H9 (cell line): ENCODE measurements at regions not wholly inside any gene's neighbourhood (a gene's known extent, or its start where the extent isn't known, plus 50 kb on each side); places are given as distances from the start of the nearest gene placed in this dataset.

ENCODE experiments used
- DNase-seq: peaks from one replicate; pipeline ENCODE4 v3.0.0-alpha.2; 2017
- H2AFZ ChIP-seq: one replicate; pipeline ENCODE4 v1.6.1; 2013; ENCODE audit warnings: mild to moderate bottlenecking, low read length, control low read depth, moderate library complexity
- H2AK5ac ChIP-seq: 2 replicates; pipeline ENCODE4 v1.6.1; 2013; ENCODE audit warnings: low read length, control low read depth, mixed read lengths; ENCODE audit not compliant: insufficient read length
- H2BK120ac ChIP-seq: one replicate; pipeline ENCODE4 v1.6.1; 2013; ENCODE audit warnings: low read depth, mild to moderate bottlenecking, low read length, control low read depth, inconsistent platforms; ENCODE audit not compliant: poor library complexity, severe bottlenecking
- H2BK12ac ChIP-seq: 2 replicates; pipeline ENCODE4 v1.6.1; 2013; ENCODE audit warnings: low read length, control low read depth, mixed read lengths, low read depth; ENCODE audit not compliant: insufficient read length
- H2BK15ac ChIP-seq: 2 replicates; pipeline ENCODE4 v1.6.1; 2013; ENCODE audit warnings: low read depth, low read length, control low read depth
- H2BK20ac ChIP-seq: one replicate; pipeline ENCODE4 v1.6.1; 2013; ENCODE audit warnings: low read depth, mild to moderate bottlenecking, low read length, control low read depth, inconsistent platforms; ENCODE audit not compliant: poor library complexity, severe bottlenecking
- H2BK5ac ChIP-seq: 2 replicates; pipeline ENCODE4 v1.6.1; 2013; ENCODE audit warnings: low read length, control low read depth, mixed read lengths; ENCODE audit not compliant: insufficient read length
- H3K14ac ChIP-seq: 2 replicates; pipeline ENCODE4 v1.6.1; 2013; ENCODE audit warnings: low read length, control low read depth; ENCODE audit not compliant: insufficient read depth
- H3K18ac ChIP-seq: 2 replicates; pipeline ENCODE4 v1.6.1; 2013; ENCODE audit warnings: low read depth, mild to moderate bottlenecking, mixed read lengths, low read length, control low read depth; ENCODE audit not compliant: insufficient read length
- H3K23ac ChIP-seq: 2 replicates; pipeline ENCODE4 v1.6.1; 2013; ENCODE audit warnings: low read length, control low read depth, mixed read lengths, low read depth; ENCODE audit not compliant: insufficient read length
- H3K23me2 ChIP-seq: 2 replicates; pipeline ENCODE4 v1.6.1; 2013; ENCODE audit warnings: low read depth, mild to moderate bottlenecking, mixed read lengths, low read length, control low read depth; ENCODE audit not compliant: insufficient read length, poor library complexity, severe bottlenecking
- H3K27ac ChIP-seq: 2 replicates; pipeline ENCODE4 v1.5.1; 2013; ENCODE audit warnings: low read length, control low read depth, mixed read lengths, low read depth; ENCODE audit not compliant: insufficient read length
- H3K27me3 ChIP-seq: 2 replicates; pipeline ENCODE4 v1.6.1; 2013; ENCODE audit warnings: low read length, control low read depth, inconsistent platforms; ENCODE audit not compliant: insufficient read depth
- H3K4ac ChIP-seq: 2 replicates; pipeline ENCODE4 v1.6.1; 2013; ENCODE audit warnings: low read depth, mild to moderate bottlenecking, control low read depth, inconsistent platforms, low read length, moderate library complexity
- H3K4me1 ChIP-seq: 2 replicates; pipeline ENCODE4 v1.6.1; 2013; ENCODE audit warnings: low read length, control low read depth, inconsistent platforms; ENCODE audit not compliant: insufficient read depth
- H3K4me2 ChIP-seq: 2 replicates; pipeline ENCODE4 v1.6.1; 2013; ENCODE audit warnings: low read length, control low read depth, mixed read lengths; ENCODE audit not compliant: insufficient read length, insufficient read depth
- H3K56ac ChIP-seq: 2 replicates; pipeline ENCODE4 v1.6.1; 2013; ENCODE audit warnings: low read depth, mild to moderate bottlenecking, mixed read lengths, low read length, control low read depth; ENCODE audit not compliant: insufficient read length
- H3K79me1 ChIP-seq: 2 replicates; pipeline ENCODE4 v1.6.1; 2013; ENCODE audit warnings: low read depth, mild to moderate bottlenecking, moderate library complexity, low read length, control low read depth, inconsistent platforms; ENCODE audit not compliant: insufficient read depth, poor library complexity, severe bottlenecking
- H3K79me2 ChIP-seq: 2 replicates; pipeline ENCODE4 v1.6.1; 2013; ENCODE audit warnings: low read length, control low read depth, inconsistent platforms; ENCODE audit not compliant: insufficient read depth
- H3K9ac ChIP-seq: 2 replicates; pipeline ENCODE4 v1.6.1; 2013; ENCODE audit warnings: low read length, control low read depth, mixed read lengths; ENCODE audit not compliant: insufficient read length; ENCODE audit errors: extremely low read depth
- H3K9me3 ChIP-seq: one replicate; pipeline ENCODE4 v1.6.1; 2013; ENCODE audit warnings: low read depth, low read length, inconsistent platforms; ENCODE audit not compliant: control insufficient read depth
- H3T11ph ChIP-seq: one replicate; pipeline ENCODE4 v1.6.1; 2013; ENCODE audit warnings: mild to moderate bottlenecking, low read length, control low read depth, inconsistent platforms
- H4K20me1 ChIP-seq: one replicate; pipeline ENCODE4 v1.6.1; 2013; ENCODE audit not compliant: control insufficient read depth, insufficient read length, insufficient read depth
- H4K5ac ChIP-seq: 2 replicates; pipeline ENCODE4 v1.6.1; 2013; ENCODE audit warnings: low read depth, mild to moderate bottlenecking, mixed read lengths, low read length, control low read depth; ENCODE audit not compliant: insufficient read length
- H4K8ac ChIP-seq: replicated peaks from 2 replicates; pipeline ENCODE4 v1.6.1; 2013; ENCODE audit warnings: low read length, control low read depth, mixed read lengths, low read depth; ENCODE audit not compliant: insufficient read length
- H4K91ac ChIP-seq: 2 replicates; pipeline ENCODE4 v1.6.1; 2013; ENCODE audit warnings: low read depth, mild to moderate bottlenecking, moderate library complexity, mixed read lengths, low read length, control low read depth; ENCODE audit not compliant: insufficient read length
- H3K27ac Mint-ChIP-seq, 3 experiments: 2 replicates in 2 of 3; 3 replicates in 1 of 3; pipeline ENCODE4 v1.8.0; 2020 to 2021; ENCODE audit warnings: mixed read lengths in 3 of 3, mild to moderate bottlenecking in 1 of 3, moderate library complexity in 1 of 3
- H3K27me3 Mint-ChIP-seq: 2 replicates; pipeline ENCODE4 v1.8.0; 2021; ENCODE audit warnings: low read depth, mild to moderate bottlenecking, moderate library complexity, mixed read lengths
- H3K36me3 Mint-ChIP-seq, 3 experiments: 2 replicates in 2 of 3; 3 replicates in 1 of 3; pipeline ENCODE4 v1.8.0; 2020 to 2021; ENCODE audit warnings: low read depth in 3 of 3, mixed read lengths in 3 of 3; ENCODE audit not compliant: insufficient read depth in 1 of 3
- H3K4me1 Mint-ChIP-seq, 2 experiments: 2 replicates each; pipeline ENCODE4 v1.8.0; 2020; ENCODE audit warnings: mixed read lengths in 2 of 2
- H3K4me3 Mint-ChIP-seq, 2 experiments: 2 replicates in 1 of 2; 3 replicates in 1 of 2; pipeline ENCODE4 v1.8.0; 2020 to 2021; ENCODE audit warnings: mild to moderate bottlenecking in 2 of 2, mixed read lengths in 2 of 2, moderate library complexity in 1 of 2
- H3K9me3 Mint-ChIP-seq, 2 experiments: 2 replicates in 1 of 2; 3 replicates in 1 of 2; pipeline ENCODE4 v1.8.0; 2020; ENCODE audit warnings: mild to moderate bottlenecking in 2 of 2, mixed read lengths in 2 of 2, moderate library complexity in 1 of 2
- CTCF ChIP-seq: fragments of 200-600 bp; sonication (generic); conservative IDR thresholded peaks from 3 replicates; pipeline ENCODE4 v1.8.0; 2021; ENCODE audit warnings: antibody characterized with exemption, mild to moderate bottlenecking
- WGBS: extraction: QIAGEN DNeasy Blood & Tissue Kit; methylation state at CpG from one replicate; pipeline ENCODE4 v1.1.7; 2013; ENCODE audit warnings: missing lambda C conversion rate, low lambda C conversion rate, mixed read lengths; ENCODE audit not compliant: insufficient read length; ENCODE audit errors: extremely low coverage; 5-methylcytosine and 5-hydroxymethylcytosine counted together

DNA sequence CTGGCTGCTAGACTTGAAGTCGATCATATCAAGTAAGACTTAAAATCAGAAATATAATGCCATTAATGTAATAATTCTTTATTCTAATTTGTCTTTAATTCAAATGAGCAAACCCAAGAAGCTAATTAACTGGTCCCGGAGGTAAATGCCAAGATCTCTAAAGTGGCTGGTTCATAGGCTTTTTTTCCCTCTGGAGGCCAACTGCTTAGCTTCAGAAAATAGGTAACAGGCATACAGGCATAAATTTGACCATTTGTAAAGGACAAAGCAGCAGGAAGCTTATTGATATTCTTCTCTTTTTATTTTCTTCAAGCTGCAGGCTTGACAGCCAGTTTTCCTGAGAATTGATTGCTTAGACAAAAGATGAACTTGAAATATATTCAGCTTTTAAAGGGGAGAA is 158.6 kb upstream of the RAP2B start:
- Histone ChIP-seq H3T11ph (no peak overlapping the region), H3K9me3 (no peaks in the 10 kb centered on the region), H3K56ac (no peak overlapping the region), H4K5ac (no peak overlapping the region), H3K27ac (no peak overlapping the region), H2BK20ac (no peak overlapping the region), H3K79me1 (no peaks in the 10 kb centered on the region), H2BK15ac (no peak overlapping the region), H2BK120ac (no peak overlapping the region), H3K27me3 (no peaks in the 10 kb centered on the region), H2AK5ac (no peak overlapping the region), H4K91ac (no peak overlapping the region), H3K79me2 (no peaks in the 10 kb centered on the region), H2AFZ (no peak overlapping the region), H3K4me1 (no peaks in the 10 kb centered on the region), H3K14ac (no peak overlapping the region), H3K23ac (no peak overlapping the region), H4K20me1 (no peaks in the 10 kb centered on the region), H3K4me2 (no peak overlapping the region), H2BK5ac (no peak overlapping the region), H3K23me2 (no peaks in the 10 kb centered on the region), H4K8ac (no peak overlapping the region), H3K9ac (no peak overlapping the region), H3K4ac (no peak overlapping the region), H2BK12ac (no peak overlapping the region), H3K18ac (no peak overlapping the region)
- H3K27me3 Mint-ChIP-seq: no peaks in the 10 kb centered on the region
- H3K36me3 Mint-ChIP-seq: no peaks in the 10 kb centered on the region
- no peak overlapping the region for H3K27ac Mint-ChIP-seq
- no peak for TF ChIP-seq CTCF
- H3K4me1 Mint-ChIP-seq: 0 out of 4 replicates have a peak, but pooled peaks cover 0 to 3% of the 10 kb centered on the region in 2 experiments
- no CpG with 5 or more reads among the region's 2 CpGs for WGBS
- H3K4me3 Mint-ChIP-seq: no peak overlapping the region
- no peak for DNase-seq
- peaks cover 0 to 2% of the 10 kb centered on the region in 2 experiments; a peak in 3 of 5 replicates for H3K9me3 Mint-ChIP-seq
